ENCODE measurements at regions not wholly inside any gene's neighbourhood (a gene's known extent, or its start where the extent isn't known, plus 50 kb on each side); places are given as distances from the start of the nearest gene placed in this dataset.

GRCh38 chr7:134029-134428, 58.3 kb upstream of the FAM20C start:
- no peaks in the 10 kb centered on the region for H3F3A ChIP-seq (ENCODE audit: insufficient read depth, low read length, poor library complexity, severe bottlenecking)
- no peaks in the 10 kb centered on the region for H3K36me3 ChIP-seq (ENCODE audit: insufficient read depth, low read length)
- no peaks in the 10 kb centered on the region for H3K9me3 ChIP-seq (ENCODE audit: low read length)
- H3K27me3 ChIP-seq (ENCODE audit: insufficient read depth, low read depth, low read length) = no peaks in the 10 kb centered on the region
- H3K79me2 ChIP-seq (replicated peaks; ENCODE audit: insufficient read depth, low read length) = no peaks in the 10 kb centered on the region
- no peaks in the 10 kb centered on the region for H4K20me1 ChIP-seq (ENCODE audit: insufficient read depth)
- no peak overlapping the region for H3K4me2 ChIP-seq (ENCODE audit: low read length)
- no peak for TF ChIP-seq POLR2AphosphoS5 (IDR thresholded peaks at IDR 0.05)
- no peak overlapping the region for H2AFZ ChIP-seq (ENCODE audit: low read depth, low read length)
- H3K9ac ChIP-seq (ENCODE audit: low read length) = no peak overlapping the region
- no peaks in the 10 kb centered on the region for H3K9me2 ChIP-seq (ENCODE audit: insufficient read depth, low read length)
- no peak overlapping the region for H3K4me3 ChIP-seq (ENCODE audit: low read length)
- no peak overlapping the region for H3K27ac ChIP-seq (ENCODE audit: low read length)

- no peaks in the 10 kb centered on the region for H3K36me3 ChIP-seq (ENCODE audit: insufficient read depth, low read length)
- H3K9ac ChIP-seq (ENCODE audit: low read length) = no peak overlapping the region
- H3K27ac ChIP-seq (ENCODE audit: low read length) = no peak overlapping the region
- no peaks in the 10 kb centered on the region for H3F3A ChIP-seq (ENCODE audit: insufficient read depth, low read length, poor library complexity, severe bottlenecking)
- no peaks in the 10 kb centered on the region for H3K27me3 ChIP-seq (ENCODE audit: insufficient read depth, low read depth, low read length)
- H3K79me2 ChIP-seq (replicated peaks; ENCODE audit: insufficient read depth, low read length) = no peaks in the 10 kb centered on the region
- H4K20me1 ChIP-seq (ENCODE audit: insufficient read depth) = no peaks in the 10 kb centered on the region
- no peaks in the 10 kb centered on the region for H3K9me2 ChIP-seq (ENCODE audit: insufficient read depth, low read length)
- H3K9me3 ChIP-seq (ENCODE audit: low read length) = no peaks in the 10 kb centered on the region
- H3K4me3 ChIP-seq (ENCODE audit: low read length) = no peak overlapping the region
- TF ChIP-seq SMC3 (conservative IDR thresholded peaks at IDR 0.05; ENCODE audit: poor library complexity) = no peak
- no peak for TF ChIP-seq REST (IDR thresholded peaks at IDR 0.05; ENCODE audit: borderline replicate concordance)
- no peak for TF ChIP-seq MXI1 (conservative IDR thresholded peaks at IDR 0.05; ENCODE audit: poor library complexity, severe bottlenecking)
- no peak for TF ChIP-seq POLR2AphosphoS5 (IDR thresholded peaks at IDR 0.05)
- TF ChIP-seq RAD21 (conservative IDR thresholded peaks at IDR 0.05) = no peak
- TF ChIP-seq EZH2 (IDR thresholded peaks at IDR 0.05; ENCODE audit: borderline replicate concordance, insufficient read depth, low read length, poor library complexity, severe bottlenecking) = no peak
- TF ChIP-seq TAF1 (IDR thresholded peaks at IDR 0.05; ENCODE audit: low read depth) = no peak
- TF ChIP-seq EP300 (conservative IDR thresholded peaks at IDR 0.05; ENCODE audit: poor library complexity, severe bottlenecking) = no peak
- TF ChIP-seq CTCF (IDR thresholded peaks at IDR 0.05; ENCODE audit: poor library complexity, severe bottlenecking) = no peak
- H2AFZ ChIP-seq (ENCODE audit: low read depth, low read length) = no peak overlapping the region
- H3K4me2 ChIP-seq (ENCODE audit: low read length) = no peak overlapping the region
Observed at GRCh38 chr7:134561-135256, 57.7 kb upstream of the FAM20C start.

Data from neural cell (in vitro differentiated cells).